Prostate gland (tissue), 2 donors: ENCODE measurements at regions not wholly inside any gene's neighbourhood (a gene's known extent, or its start where the extent isn't known, plus 50 kb on each side); places are given as distances from the start of the nearest gene placed in this dataset.

Experiments
- POLR2A ChIP-seq: fragments of 450-650 bp; IDR thresholded peaks from one replicate; pipeline ENCODE4 v1.6.1; 2016; ENCODE audit warnings: antibody characterized with exemption, mild to moderate bottlenecking
- POLR2AphosphoS5 ChIP-seq: sonication (generic); formaldehyde crosslinking; IDR thresholded peaks from one replicate; pipeline ENCODE4 v1.6.1; 2017; ENCODE audit warnings: antibody characterized with exemption
- TF ChIP-seq, protein P1 (sequence below), 4 experiments: fragments of 200-600 bp in 2 of 4; fragments of 450-650 bp in 2 of 4; sonication (generic) in 2 of 4; IDR thresholded peaks; 1 replicate in 3 of 4; 2 replicates in 1 of 4; pipeline ENCODE4 v1.5.1; 2016 to 2019; ENCODE audit warnings: antibody characterized with exemption in 4 of 4, mild to moderate bottlenecking in 2 of 4, moderate library complexity in 2 of 4

DNA sequence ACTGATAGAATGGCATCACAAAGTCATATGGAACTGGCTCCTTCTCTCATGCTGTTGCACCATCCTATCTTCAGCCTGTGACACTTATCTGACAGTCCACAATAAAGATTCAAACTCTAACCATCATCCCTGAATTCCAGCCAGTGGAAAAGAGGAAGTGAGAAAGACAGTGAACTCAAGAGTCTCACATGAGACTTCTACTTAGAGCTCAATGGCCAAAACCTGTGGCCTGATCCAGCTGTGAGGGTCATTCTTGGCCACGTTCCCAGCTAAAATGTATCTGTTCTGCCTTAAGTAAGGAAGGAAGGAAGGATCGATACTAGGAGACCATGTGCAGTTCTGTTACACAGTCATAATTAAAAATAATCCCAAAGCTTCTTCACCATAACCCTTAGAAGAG is 73.6 kb downstream of the RND3 start:
- TF ChIP-seq POLR2AphosphoS5 (no peak), POLR2A (no peak)
- TF ChIP-seq, protein P1, sequence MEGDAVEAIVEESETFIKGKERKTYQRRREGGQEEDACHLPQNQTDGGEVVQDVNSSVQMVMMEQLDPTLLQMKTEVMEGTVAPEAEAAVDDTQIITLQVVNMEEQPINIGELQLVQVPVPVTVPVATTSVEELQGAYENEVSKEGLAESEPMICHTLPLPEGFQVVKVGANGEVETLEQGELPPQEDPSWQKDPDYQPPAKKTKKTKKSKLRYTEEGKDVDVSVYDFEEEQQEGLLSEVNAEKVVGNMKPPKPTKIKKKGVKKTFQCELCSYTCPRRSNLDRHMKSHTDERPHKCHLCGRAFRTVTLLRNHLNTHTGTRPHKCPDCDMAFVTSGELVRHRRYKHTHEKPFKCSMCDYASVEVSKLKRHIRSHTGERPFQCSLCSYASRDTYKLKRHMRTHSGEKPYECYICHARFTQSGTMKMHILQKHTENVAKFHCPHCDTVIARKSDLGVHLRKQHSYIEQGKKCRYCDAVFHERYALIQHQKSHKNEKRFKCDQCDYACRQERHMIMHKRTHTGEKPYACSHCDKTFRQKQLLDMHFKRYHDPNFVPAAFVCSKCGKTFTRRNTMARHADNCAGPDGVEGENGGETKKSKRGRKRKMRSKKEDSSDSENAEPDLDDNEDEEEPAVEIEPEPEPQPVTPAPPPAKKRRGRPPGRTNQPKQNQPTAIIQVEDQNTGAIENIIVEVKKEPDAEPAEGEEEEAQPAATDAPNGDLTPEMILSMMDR (IDR thresholded peaks at IDR 0.05) = no peak
